CD8-positive, alpha-beta memory T cell (primary cell): ENCODE measurements at regions not wholly inside any gene's neighbourhood (a gene's known extent, or its start where the extent isn't known, plus 50 kb on each side); places are given as distances from the start of the nearest gene placed in this dataset.
"Not testable (repeated sequence)": the region's sequence is repeated elsewhere in the genome, so short reads cannot be mapped to it uniquely, and the experiment has no call there.

Experiments
- CTCF ChIA-PET: fragments of 350-600 bp; sonication (Branson Sonifier 250); formaldehyde crosslinking; loops from one replicate; lab custom pipeline; 2021; ENCODE audit warnings: antibody characterized with exemption; lab: Charles Lee
- POLR2A ChIA-PET: fragments of 350-600 bp; sonication (Branson Sonifier 250); formaldehyde crosslinking; loops from one replicate; lab custom pipeline; 2021; ENCODE audit warnings: antibody characterized with exemption; lab: Charles Lee
- DNase-seq, 5 donors: peaks; one replicate each; pipeline versions ENCODE4 v3.0.0 to v3.0.0-alpha.2; 2020 to 2022; ENCODE audit warnings: mixed read lengths in 1 of 5
- H3K27ac ChIP-seq: one replicate; pipeline ENCODE4 v1.7.0; 2013; ENCODE audit warnings: low read depth, mild to moderate bottlenecking, low read length, moderate library complexity
- H3K27me3 ChIP-seq: 2 replicates; pipeline ENCODE4 v1.7.0; 2013; ENCODE audit warnings: low read length, mild to moderate bottlenecking; ENCODE audit not compliant: insufficient read depth, poor library complexity, severe bottlenecking
- H3K36me3 ChIP-seq: 2 replicates; pipeline ENCODE4 v1.7.0; 2013; ENCODE audit warnings: mild to moderate bottlenecking, low read length, moderate library complexity; ENCODE audit not compliant: insufficient read depth
- H3K4me1 ChIP-seq: 2 replicates; pipeline ENCODE4 v1.7.0; 2013; ENCODE audit warnings: mild to moderate bottlenecking, low read length, moderate library complexity; ENCODE audit not compliant: insufficient read depth
- H3K4me3 ChIP-seq: 2 replicates; pipeline ENCODE4 v1.7.0; 2013; ENCODE audit warnings: mild to moderate bottlenecking, low read length
- H3K9me3 ChIP-seq: 2 replicates; pipeline ENCODE4 v1.7.0; 2013; ENCODE audit warnings: mild to moderate bottlenecking, low read length
- H3K27ac Mint-ChIP-seq, 8 donors: one replicate each; pipeline ENCODE4 v1.8.0; 2020 to 2021; ENCODE audit warnings: mixed read lengths in 8 of 8, mild to moderate bottlenecking in 6 of 8, inconsistent platforms in 3 of 8, moderate library complexity in 3 of 8
- H3K27me3 Mint-ChIP-seq, 2 donors: one replicate each; pipeline ENCODE4 v1.8.0; 2020 to 2021; ENCODE audit warnings: mixed read lengths in 2 of 2, mild to moderate bottlenecking in 1 of 2, moderate library complexity in 1 of 2
- H3K36me3 Mint-ChIP-seq, 3 donors: one replicate each; pipeline ENCODE4 v1.8.0; 2020 to 2021; ENCODE audit warnings: mixed read lengths in 3 of 3, inconsistent platforms in 1 of 3, mild to moderate bottlenecking in 1 of 3
- H3K4me1 Mint-ChIP-seq, 3 donors: one replicate each; pipeline ENCODE4 v1.8.0; 2020 to 2021; ENCODE audit warnings: mixed read lengths in 3 of 3, inconsistent platforms in 1 of 3, mild to moderate bottlenecking in 1 of 3
- H3K4me3 Mint-ChIP-seq, 7 donors: one replicate each; pipeline ENCODE4 v1.8.0; 2020 to 2021; ENCODE audit warnings: mixed read lengths in 7 of 7, mild to moderate bottlenecking in 6 of 7, moderate library complexity in 4 of 7, inconsistent platforms in 2 of 7
- H3K9me3 Mint-ChIP-seq, 5 donors: one replicate each; pipeline ENCODE4 v1.8.0; 2020 to 2022; ENCODE audit warnings: mixed read lengths in 5 of 5, mild to moderate bottlenecking in 3 of 5, moderate library complexity in 2 of 5, inconsistent platforms in 1 of 5

- H3K4me1 Mint-ChIP-seq: no peaks in the 10 kb centered on the region
- Histone ChIP-seq H3K4me1 (no peaks in the 10 kb centered on the region), H3K9me3 (no peaks in the 10 kb centered on the region), H3K27me3 (no peaks in the 10 kb centered on the region), H3K27ac (no peak overlapping the region), H3K4me3 (no peak overlapping the region), H3K36me3 (no peaks in the 10 kb centered on the region)
- no peak overlapping the region for H3K27ac Mint-ChIP-seq
- no peaks in the 10 kb centered on the region for H3K36me3 Mint-ChIP-seq
- DNase-seq: no peak
- H3K9me3 Mint-ChIP-seq: peaks cover 0 to 4% (median 2%) of the 10 kb centered on the region in 5 donors
- no peak overlapping the region for H3K4me3 Mint-ChIP-seq
- POLR2A ChIA-PET: no interaction called here
- H3K27me3 Mint-ChIP-seq: no peaks in the 10 kb centered on the region
- CTCF ChIA-PET: no interaction called here
Measured at GRCh38 chr18:53862921-53863320, 361.5 kb downstream of the MBD2 start.

GRCh38 chr18:53861185-53861584 is 363.3 kb downstream of the MBD2 start:
- Mint-ChIP-seq H3K4me1 (no peaks in the 10 kb centered on the region), H3K9me3 (peaks cover 0 to 4% (median 2%) of the 10 kb centered on the region in 5 donors), H3K27ac (no peak overlapping the region), H3K27me3 (no peaks in the 10 kb centered on the region), H3K36me3 (no peaks in the 10 kb centered on the region), H3K4me3 (no peak overlapping the region)
- Histone ChIP-seq H3K36me3 (no peaks in the 10 kb centered on the region), H3K4me3 (no peak overlapping the region), H3K27me3 (no peaks in the 10 kb centered on the region), H3K9me3 (no peaks in the 10 kb centered on the region), H3K27ac (no peak overlapping the region), H3K4me1 (no peaks in the 10 kb centered on the region)
- DNase-seq: no peak
- POLR2A ChIA-PET: no interaction called here
- CTCF ChIA-PET: no interaction called here

GRCh38 chr18:53859764-53860163 is 364.7 kb downstream of the MBD2 start:
- H3K36me3 Mint-ChIP-seq: no peaks in the 10 kb centered on the region
- no peak overlapping the region for H3K27ac ChIP-seq
- H3K4me1 Mint-ChIP-seq: no peaks in the 10 kb centered on the region
- H3K4me1 ChIP-seq: no peaks in the 10 kb centered on the region
- no peaks in the 10 kb centered on the region for H3K9me3 ChIP-seq
- no peak for DNase-seq
- H3K27me3 Mint-ChIP-seq: no peaks in the 10 kb centered on the region
- H3K27me3 ChIP-seq: no peaks in the 10 kb centered on the region
- CTCF ChIA-PET: no interaction called here
- H3K27ac Mint-ChIP-seq: no peak overlapping the region
- peaks cover 2 to 6% (median 4%) of the 10 kb centered on the region in 5 donors for H3K9me3 Mint-ChIP-seq
- H3K4me3 ChIP-seq: no peak overlapping the region
- POLR2A ChIA-PET: no interaction called here
- H3K36me3 ChIP-seq: no peaks in the 10 kb centered on the region
- no peak overlapping the region for H3K4me3 Mint-ChIP-seq

GRCh38 chr18:53850902-53851301 is 373.6 kb downstream of the MBD2 start:
- Mint-ChIP-seq H3K36me3 (no peaks in the 10 kb centered on the region), H3K9me3 (peaks cover 2 to 11% (median 3%) of the 10 kb centered on the region in 5 donors), H3K4me3 (no peak overlapping the region), H3K4me1 (no peaks in the 10 kb centered on the region), H3K27ac (no peak overlapping the region), H3K27me3 (peaks cover 0 to 2% of the 10 kb centered on the region in 2 donors)
- H3K4me3 ChIP-seq: no peak overlapping the region
- no peaks in the 10 kb centered on the region for H3K27me3 ChIP-seq
- no peaks in the 10 kb centered on the region for H3K36me3 ChIP-seq
- POLR2A ChIA-PET: no interaction called here
- CTCF ChIA-PET: no interaction called here
- no peaks in the 10 kb centered on the region for H3K4me1 ChIP-seq
- H3K9me3 ChIP-seq: no peaks in the 10 kb centered on the region
- no peak for DNase-seq
- no peak overlapping the region for H3K27ac ChIP-seq

- no peaks in the 10 kb centered on the region for H3K36me3 ChIP-seq
- H3K9me3 ChIP-seq: no peaks in the 10 kb centered on the region
- Mint-ChIP-seq H3K9me3 (peaks cover 0 to 22% (median 2%) of the 10 kb centered on the region in 5 donors), H3K27me3 (no peaks in the 10 kb centered on the region), H3K36me3 (no peaks in the 10 kb centered on the region), H3K4me1 (no peaks in the 10 kb centered on the region), H3K4me3 (no peak overlapping the region), H3K27ac (no peak overlapping the region)
- ChIA-PET POLR2A (no interaction called here), CTCF (no interaction called here)
- no peaks in the 10 kb centered on the region for H3K4me1 ChIP-seq
- H3K27ac ChIP-seq: no peak overlapping the region
- H3K4me3 ChIP-seq: no peak overlapping the region
- DNase-seq: no peak
- no peaks in the 10 kb centered on the region for H3K27me3 ChIP-seq
Measured at GRCh38 chr18:53843763-53844162, 380.7 kb downstream of the MBD2 start.

- H3K9me3 ChIP-seq: no peaks in the 10 kb centered on the region
- Mint-ChIP-seq H3K36me3 (no peaks in the 10 kb centered on the region), H3K4me1 (no peaks in the 10 kb centered on the region), H3K4me3 (no peak overlapping the region), H3K27me3 (no peaks in the 10 kb centered on the region), H3K27ac (no peak overlapping the region), H3K9me3 (peaks cover 0 to 23% (median 2%) of the 10 kb centered on the region in 5 donors)
- no peak overlapping the region for H3K4me3 ChIP-seq
- H3K27ac ChIP-seq: no peak overlapping the region
- ChIA-PET CTCF (no interaction called here), POLR2A (no interaction called here)
- DNase-seq: no peak
- no peaks in the 10 kb centered on the region for H3K36me3 ChIP-seq
- no peaks in the 10 kb centered on the region for H3K27me3 ChIP-seq
- no peaks in the 10 kb centered on the region for H3K4me1 ChIP-seq
Measured at GRCh38 chr18:53843113-53843760, 381.2 kb downstream of the MBD2 start.

- Histone ChIP-seq H3K27me3 (no peaks in the 10 kb centered on the region), H3K27ac (no peak overlapping the region), H3K4me3 (no peak overlapping the region), H3K9me3 (no peaks in the 10 kb centered on the region), H3K4me1 (no peaks in the 10 kb centered on the region), H3K36me3 (no peaks in the 10 kb centered on the region)
- peaks cover 6 to 18% (median 12%) of the 10 kb centered on the region in 5 donors for H3K9me3 Mint-ChIP-seq
- CTCF ChIA-PET: no interaction called here
- H3K36me3 Mint-ChIP-seq: no peaks in the 10 kb centered on the region
- H3K4me3 Mint-ChIP-seq: no peak overlapping the region
- DNase-seq: no peak
- POLR2A ChIA-PET: no interaction called here
- no peaks in the 10 kb centered on the region for H3K4me1 Mint-ChIP-seq
- no peak overlapping the region for H3K27ac Mint-ChIP-seq
- H3K27me3 Mint-ChIP-seq: peaks cover 0 to 2% of the 10 kb centered on the region in 2 donors
Measured at GRCh38 chr18:53838746-53839145, 385.7 kb downstream of the MBD2 start.

GRCh38 chr18:53821141-53821540 is 403.3 kb downstream of the MBD2 start:
- H3K4me1 Mint-ChIP-seq, DNase-seq: not testable (repeated sequence)

More at GRCh38 chr18:53821141-53821540, 403.3 kb downstream of the MBD2 start:
- H3K4me1 ChIP-seq, POLR2A ChIA-PET, H3K27me3 Mint-ChIP-seq, H3K4me3 Mint-ChIP-seq, H3K27ac Mint-ChIP-seq, H3K27ac ChIP-seq, H3K36me3 Mint-ChIP-seq, CTCF ChIA-PET, H3K27me3 ChIP-seq, H3K4me3 ChIP-seq, H3K36me3 ChIP-seq, H3K9me3 ChIP-seq: not testable (repeated sequence)
- peaks cover 16 to 27% (median 22%) of the 10 kb centered on the region in 5 donors for H3K9me3 Mint-ChIP-seq
